ENCODE measurements at regions not wholly inside any gene's neighbourhood (a gene's known extent, or its start where the extent isn't known, plus 50 kb on each side); places are given as distances from the start of the nearest gene placed in this dataset.
"Not testable (repeated sequence)": the region's sequence is repeated elsewhere in the genome, so short reads cannot be mapped to it uniquely, and the experiment has no call there.

DNA sequence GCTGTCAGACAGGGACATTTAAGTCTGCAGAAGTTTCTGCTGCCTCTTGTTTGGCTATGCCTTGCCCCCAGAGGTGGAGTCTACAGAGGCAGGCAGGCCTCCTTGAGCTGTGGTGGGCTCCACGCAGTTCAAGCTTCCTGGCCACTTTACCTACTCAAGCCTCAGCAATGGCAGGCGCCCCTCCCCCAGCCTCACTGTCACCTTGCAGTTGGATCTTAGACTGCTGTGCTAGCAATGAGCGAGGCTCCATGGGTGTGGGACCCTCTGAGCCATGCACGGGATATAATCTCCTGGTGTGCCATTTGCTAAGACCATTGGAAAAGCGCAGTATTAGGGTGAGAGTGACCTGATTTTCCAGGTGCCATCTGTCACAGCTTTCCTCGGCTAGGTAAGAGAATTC, 542.7 kb upstream of the SEMA6A start:
- H3K9me3 ChIP-seq (ENCODE audit: control insufficient read depth, low read length); H3K36me3 ChIP-seq (ENCODE audit: control insufficient read depth, insufficient read depth, low read length); H3K27me3 ChIP-seq (replicated peaks; ENCODE audit: control insufficient read depth, insufficient read depth, low read length, poor library complexity, severe bottlenecking); H3K4me1 ChIP-seq (ENCODE audit: control insufficient read depth, insufficient read depth, low read length, poor library complexity, severe bottlenecking); DNase-seq; H3K4me3 ChIP-seq (ENCODE audit: insufficient read depth, low read depth, low read length, poor library complexity, severe bottlenecking); H3K27ac ChIP-seq (ENCODE audit: insufficient read depth, low read length, poor library complexity, severe bottlenecking): not testable (repeated sequence)

DNA sequence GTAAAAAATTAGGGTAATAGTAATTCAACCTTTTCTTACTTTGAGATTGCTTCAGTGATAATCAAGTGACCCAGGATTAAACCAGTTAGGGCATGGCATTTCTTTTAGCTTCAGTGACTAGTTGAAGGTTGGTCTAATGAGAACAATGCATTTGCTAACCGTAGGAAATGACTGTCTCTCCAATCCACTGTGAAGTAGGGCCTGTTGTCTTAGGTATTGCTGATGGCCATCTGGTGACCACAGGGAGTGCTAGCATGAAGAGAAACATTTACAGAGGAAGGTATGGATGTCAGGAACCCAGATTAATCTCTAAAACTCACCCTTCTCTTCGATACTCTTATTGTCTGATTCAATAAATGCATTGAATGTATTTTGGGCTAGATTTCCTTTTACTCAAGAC, 535.9 kb upstream of the SEMA6A start:
- Histone ChIP-seq H3K27ac (ENCODE audit: insufficient read depth, low read length, poor library complexity, severe bottlenecking) (no peak overlapping the region), H3K4me1 (ENCODE audit: control insufficient read depth, insufficient read depth, low read length, poor library complexity, severe bottlenecking) (no peaks in the 10 kb centered on the region), H3K9me3 (ENCODE audit: control insufficient read depth, low read length) (no peaks in the 10 kb centered on the region), H3K36me3 (ENCODE audit: control insufficient read depth, insufficient read depth, low read length) (no peaks in the 10 kb centered on the region), H3K4me3 (ENCODE audit: insufficient read depth, low read depth, low read length, poor library complexity, severe bottlenecking) (no peak overlapping the region), H3K27me3 (replicated peaks; ENCODE audit: control insufficient read depth, insufficient read depth, low read length, poor library complexity, severe bottlenecking) (no peaks in the 10 kb centered on the region)
- no peak for DNase-seq

DNA sequence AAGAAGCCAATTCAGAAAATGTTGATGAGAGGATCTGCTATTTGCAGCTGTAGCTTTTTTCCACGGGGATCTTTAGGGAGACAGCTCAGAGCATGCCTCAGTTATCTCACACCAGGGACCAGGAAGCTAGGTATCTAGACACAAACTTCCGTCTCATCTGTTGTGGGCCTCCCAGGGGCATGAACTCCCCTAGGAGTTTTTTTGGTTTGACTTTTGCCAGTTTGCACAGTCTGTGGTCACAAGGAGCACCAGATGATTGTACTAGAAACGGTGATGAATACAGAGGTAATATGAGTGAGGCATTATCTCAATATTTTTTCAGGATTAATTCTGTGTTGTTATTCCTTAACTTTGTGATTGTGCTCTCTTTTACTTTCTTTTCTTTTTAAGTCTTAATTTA, 533.2 kb upstream of the SEMA6A start:
- Histone ChIP-seq H3K4me1 (ENCODE audit: control insufficient read depth, insufficient read depth, low read length, poor library complexity, severe bottlenecking) (no peaks in the 10 kb centered on the region), H3K9me3 (ENCODE audit: control insufficient read depth, low read length) (no peaks in the 10 kb centered on the region), H3K27me3 (replicated peaks; ENCODE audit: control insufficient read depth, insufficient read depth, low read length, poor library complexity, severe bottlenecking) (no peaks in the 10 kb centered on the region), H3K27ac (ENCODE audit: insufficient read depth, low read length, poor library complexity, severe bottlenecking) (no peak overlapping the region), H3K36me3 (ENCODE audit: control insufficient read depth, insufficient read depth, low read length) (no peaks in the 10 kb centered on the region), H3K4me3 (ENCODE audit: insufficient read depth, low read depth, low read length, poor library complexity, severe bottlenecking) (no peak overlapping the region)
- no peak for DNase-seq

DNA sequence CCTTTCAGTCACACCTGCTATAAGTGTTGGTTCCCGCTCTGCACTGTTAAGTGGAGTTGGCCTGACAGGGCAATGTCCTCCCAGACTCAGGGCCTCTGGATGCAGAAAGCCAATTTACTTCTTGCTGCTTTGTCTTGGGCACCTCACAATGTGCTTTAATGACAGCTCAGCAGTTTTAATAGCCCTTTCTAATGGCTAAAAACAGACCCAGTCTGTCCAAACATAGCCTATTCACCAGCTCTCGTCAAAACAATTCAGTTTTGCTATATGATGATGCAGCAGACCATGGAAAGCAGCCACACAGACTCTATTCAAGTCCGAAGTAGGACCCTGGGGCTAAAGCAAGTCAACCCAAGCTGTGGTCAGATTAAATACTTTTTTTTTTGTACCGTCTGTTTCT, 529.1 kb upstream of the SEMA6A start:
- Histone ChIP-seq H3K9me3 (ENCODE audit: control insufficient read depth, low read length) (no peaks in the 10 kb centered on the region), H3K4me1 (ENCODE audit: control insufficient read depth, insufficient read depth, low read length, poor library complexity, severe bottlenecking) (no peaks in the 10 kb centered on the region), H3K36me3 (ENCODE audit: control insufficient read depth, insufficient read depth, low read length) (no peaks in the 10 kb centered on the region), H3K27me3 (replicated peaks; ENCODE audit: control insufficient read depth, insufficient read depth, low read length, poor library complexity, severe bottlenecking) (no peaks in the 10 kb centered on the region), H3K4me3 (ENCODE audit: insufficient read depth, low read depth, low read length, poor library complexity, severe bottlenecking) (no peak overlapping the region), H3K27ac (ENCODE audit: insufficient read depth, low read length, poor library complexity, severe bottlenecking) (no peak overlapping the region)
- no peak for DNase-seq

DNA sequence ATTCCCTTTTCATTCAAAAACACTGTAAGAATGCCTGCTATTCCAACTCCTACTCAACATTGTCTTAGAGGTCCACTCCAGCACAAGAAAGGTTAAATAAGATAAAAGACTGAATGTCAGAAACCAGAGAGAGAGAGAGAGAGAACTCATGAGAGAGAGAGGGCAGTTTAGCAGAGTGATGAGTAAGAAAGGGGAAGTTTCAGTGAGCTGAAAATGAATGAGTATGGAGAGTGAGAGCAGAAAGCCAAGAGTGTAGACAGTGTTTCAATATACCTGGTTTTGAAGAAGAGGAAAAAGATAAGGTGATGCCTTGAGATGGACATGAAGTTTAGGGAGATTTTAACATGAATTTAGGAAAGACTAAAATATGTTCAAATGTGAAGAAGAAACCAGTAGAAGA, 528.0 kb upstream of the SEMA6A start:
- Histone ChIP-seq H3K27ac (ENCODE audit: insufficient read depth, low read length, poor library complexity, severe bottlenecking) (no peak overlapping the region), H3K27me3 (replicated peaks; ENCODE audit: control insufficient read depth, insufficient read depth, low read length, poor library complexity, severe bottlenecking) (no peaks in the 10 kb centered on the region), H3K4me3 (ENCODE audit: insufficient read depth, low read depth, low read length, poor library complexity, severe bottlenecking) (no peak overlapping the region), H3K36me3 (ENCODE audit: control insufficient read depth, insufficient read depth, low read length) (no peaks in the 10 kb centered on the region), H3K4me1 (ENCODE audit: control insufficient read depth, insufficient read depth, low read length, poor library complexity, severe bottlenecking) (no peaks in the 10 kb centered on the region), H3K9me3 (ENCODE audit: control insufficient read depth, low read length) (no peaks in the 10 kb centered on the region)
- no peak for DNase-seq

DNA sequence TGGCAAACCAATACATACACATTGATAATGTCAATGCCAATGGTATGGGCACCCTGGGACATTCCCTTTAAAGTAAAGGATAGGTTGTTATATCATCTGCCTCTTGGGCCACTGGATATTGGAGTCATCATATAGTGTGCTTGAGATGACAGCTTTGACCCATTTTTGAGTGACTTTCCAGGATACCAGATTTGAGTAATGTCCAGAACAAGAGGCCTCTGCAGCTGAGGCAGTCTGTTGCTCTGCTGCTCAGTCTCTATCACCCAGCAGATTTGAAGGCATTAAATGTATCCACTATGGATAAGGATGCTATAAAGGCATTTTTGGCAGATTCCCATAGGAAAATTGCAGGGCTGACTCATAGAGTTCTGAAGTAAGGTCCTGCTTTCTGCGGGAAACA, 525.6 kb upstream of the SEMA6A start:
- no peak overlapping the region for H3K4me3 ChIP-seq (ENCODE audit: insufficient read depth, low read depth, low read length, poor library complexity, severe bottlenecking)
- H3K27ac ChIP-seq (ENCODE audit: insufficient read depth, low read length, poor library complexity, severe bottlenecking): no peak overlapping the region

DNA sequence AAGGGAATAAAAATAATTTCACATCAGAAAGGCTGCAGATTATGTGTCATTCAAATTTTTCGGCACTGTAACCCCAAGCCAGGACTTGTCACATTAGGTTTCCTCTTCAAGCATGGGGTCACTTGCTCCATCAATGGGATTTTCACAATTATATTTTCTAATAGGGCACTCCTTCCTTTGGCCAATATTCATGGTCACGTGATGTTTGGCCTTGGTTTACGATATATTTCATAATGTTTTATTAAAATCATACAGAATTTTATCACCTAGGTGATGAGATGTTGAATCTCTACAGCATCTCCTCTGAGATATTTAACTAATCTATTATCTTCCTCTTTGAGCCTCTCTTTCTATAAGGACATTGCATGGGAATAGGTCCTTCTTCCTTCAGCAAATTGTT, 523.5 kb upstream of the SEMA6A start:
- no peak overlapping the region for H3K27ac ChIP-seq (ENCODE audit: insufficient read depth, low read length, poor library complexity, severe bottlenecking)
- H3K9me3 ChIP-seq (ENCODE audit: control insufficient read depth, low read length): no peaks in the 10 kb centered on the region
- H3K27me3 ChIP-seq (replicated peaks; ENCODE audit: control insufficient read depth, insufficient read depth, low read length, poor library complexity, severe bottlenecking): no peaks in the 10 kb centered on the region
- DNase-seq: no peak
- no peaks in the 10 kb centered on the region for H3K4me1 ChIP-seq (ENCODE audit: control insufficient read depth, insufficient read depth, low read length, poor library complexity, severe bottlenecking)
- H3K36me3 ChIP-seq (ENCODE audit: control insufficient read depth, insufficient read depth, low read length): no peaks in the 10 kb centered on the region
- H3K4me3 ChIP-seq (ENCODE audit: insufficient read depth, low read depth, low read length, poor library complexity, severe bottlenecking): no peak overlapping the region

More for the DNA sequence above, 525.6 kb upstream of the SEMA6A start:
- Histone ChIP-seq H3K4me1 (ENCODE audit: control insufficient read depth, insufficient read depth, low read length, poor library complexity, severe bottlenecking) (no peaks in the 10 kb centered on the region), H3K36me3 (ENCODE audit: control insufficient read depth, insufficient read depth, low read length) (no peaks in the 10 kb centered on the region), H3K9me3 (ENCODE audit: control insufficient read depth, low read length) (no peaks in the 10 kb centered on the region), H3K27me3 (replicated peaks; ENCODE audit: control insufficient read depth, insufficient read depth, low read length, poor library complexity, severe bottlenecking) (no peaks in the 10 kb centered on the region)
- no peak for DNase-seq

DNA sequence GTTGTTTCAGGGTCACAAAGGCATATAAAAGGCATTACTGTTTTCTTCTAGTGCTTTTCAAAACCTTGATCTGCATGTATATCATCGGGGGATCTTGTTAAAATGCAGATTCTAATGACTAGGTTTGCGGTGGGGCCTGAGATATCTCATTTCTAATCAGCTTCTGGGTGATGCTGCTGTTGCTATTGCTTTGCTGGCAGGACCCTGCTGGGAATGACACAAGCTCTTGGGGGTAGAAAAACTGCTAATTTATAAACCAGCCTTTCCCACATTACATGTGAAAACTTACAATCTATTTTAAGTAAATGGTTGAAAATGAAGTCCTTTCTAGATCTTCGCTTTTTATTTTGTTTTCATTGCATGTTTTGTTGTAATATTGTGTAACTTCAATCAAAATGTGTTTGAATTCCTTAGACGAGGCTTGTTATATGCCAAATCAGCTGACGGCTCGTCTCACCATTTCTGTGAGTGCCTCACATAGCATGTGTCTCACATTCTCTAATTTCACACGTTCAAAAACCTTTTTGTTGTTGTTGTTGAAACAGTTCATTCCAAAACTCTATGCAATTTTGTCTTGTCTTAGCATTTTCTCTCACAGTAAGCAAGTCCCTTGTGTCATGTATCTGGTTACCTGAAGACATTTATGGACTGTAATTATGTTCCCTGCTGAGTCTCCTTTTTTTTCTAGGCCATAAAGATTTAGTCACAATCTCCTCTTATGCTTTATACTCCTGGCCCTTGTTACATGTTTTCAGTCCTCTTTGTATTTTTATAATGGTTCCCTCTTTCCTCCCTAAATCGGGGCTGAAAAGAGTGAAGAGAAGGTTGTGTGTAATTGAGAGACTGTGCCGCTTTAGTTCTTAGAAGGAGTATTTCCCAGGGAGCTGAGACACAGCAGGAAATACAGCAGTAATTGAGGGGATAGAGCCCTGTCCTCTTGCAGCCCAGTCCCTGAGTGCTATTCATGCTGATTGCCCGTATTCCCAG, 521.0 kb upstream of the SEMA6A start:
- no peak for DNase-seq
- Histone ChIP-seq H3K4me1 (ENCODE audit: control insufficient read depth, insufficient read depth, low read length, poor library complexity, severe bottlenecking) (no peaks in the 10 kb centered on the region), H3K9me3 (ENCODE audit: control insufficient read depth, low read length) (no peaks in the 10 kb centered on the region), H3K27ac (ENCODE audit: insufficient read depth, low read length, poor library complexity, severe bottlenecking) (no peak overlapping the region), H3K4me3 (ENCODE audit: insufficient read depth, low read depth, low read length, poor library complexity, severe bottlenecking) (no peak overlapping the region), H3K27me3 (replicated peaks; ENCODE audit: control insufficient read depth, insufficient read depth, low read length, poor library complexity, severe bottlenecking) (no peaks in the 10 kb centered on the region), H3K36me3 (ENCODE audit: control insufficient read depth, insufficient read depth, low read length) (no peaks in the 10 kb centered on the region)

DNA sequence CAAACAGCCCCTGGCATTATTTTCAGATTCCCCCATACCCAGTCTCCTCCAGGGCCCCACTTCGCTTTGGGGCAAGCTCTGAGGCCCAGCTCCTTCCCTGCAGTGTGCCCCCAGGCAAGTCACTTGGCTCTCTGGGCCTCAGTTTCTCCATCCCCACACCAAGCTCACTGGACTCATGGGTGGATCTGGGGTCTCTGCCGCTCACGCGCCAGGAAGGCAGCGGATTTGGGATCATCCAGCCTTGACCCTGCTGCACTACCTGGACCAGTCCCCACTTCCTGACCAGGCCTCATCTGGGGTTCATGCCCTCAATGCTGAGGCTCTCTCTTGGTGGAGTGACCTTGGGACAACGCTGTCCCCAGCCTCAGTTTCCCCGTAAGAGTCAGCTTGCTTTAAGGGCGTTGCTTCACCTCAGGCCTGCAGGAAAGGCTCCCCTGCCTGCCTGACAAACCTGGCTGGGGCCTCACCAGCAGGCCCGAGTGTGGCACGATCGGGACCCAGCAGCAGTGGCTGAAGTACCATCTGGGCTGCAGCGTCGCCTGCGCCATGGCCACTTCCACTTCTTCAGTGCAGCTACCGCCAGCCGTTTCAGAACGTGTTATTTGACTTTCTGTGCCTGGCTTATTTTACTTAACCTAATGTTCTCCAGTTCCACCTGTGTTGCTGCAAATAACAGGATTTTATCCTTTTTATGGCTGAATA, 519.6 kb upstream of the SEMA6A start:
- H3K27me3 ChIP-seq (replicated peaks; ENCODE audit: control insufficient read depth, insufficient read depth, low read length, poor library complexity, severe bottlenecking): no peaks in the 10 kb centered on the region
- DNase-seq: no peak
- H3K4me3 ChIP-seq (ENCODE audit: insufficient read depth, low read depth, low read length, poor library complexity, severe bottlenecking): no peak overlapping the region
- H3K36me3 ChIP-seq (ENCODE audit: control insufficient read depth, insufficient read depth, low read length): no peaks in the 10 kb centered on the region
- H3K27ac ChIP-seq (ENCODE audit: insufficient read depth, low read length, poor library complexity, severe bottlenecking): no peak overlapping the region
- H3K4me1 ChIP-seq (ENCODE audit: control insufficient read depth, insufficient read depth, low read length, poor library complexity, severe bottlenecking): no peaks in the 10 kb centered on the region
- H3K9me3 ChIP-seq (ENCODE audit: control insufficient read depth, low read length): no peaks in the 10 kb centered on the region

DNA sequence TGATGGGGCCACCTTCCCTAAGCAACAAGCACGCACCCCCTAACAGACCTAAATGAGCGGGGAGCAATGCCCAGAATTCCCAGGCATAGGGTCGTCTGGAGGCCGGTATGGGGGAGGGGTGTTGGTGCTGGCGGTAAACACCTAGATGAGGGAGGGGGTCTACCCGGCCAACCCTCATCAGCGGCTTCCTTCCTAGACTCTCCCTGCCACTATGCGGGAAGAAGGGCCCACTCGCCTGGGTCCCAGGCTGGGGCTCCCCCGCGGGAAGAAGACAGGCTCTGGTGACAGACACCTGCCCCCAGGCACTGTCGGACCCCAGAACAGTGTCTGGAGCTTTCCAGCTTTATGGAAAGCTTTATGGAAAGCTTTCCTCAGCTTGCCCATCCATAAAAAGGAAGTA, 519.0 kb upstream of the SEMA6A start:
- H3K4me3 ChIP-seq (ENCODE audit: insufficient read depth, low read depth, low read length, poor library complexity, severe bottlenecking): no peak overlapping the region
- H3K27ac ChIP-seq (ENCODE audit: insufficient read depth, low read length, poor library complexity, severe bottlenecking): no peak overlapping the region
- H3K4me1 ChIP-seq (ENCODE audit: control insufficient read depth, insufficient read depth, low read length, poor library complexity, severe bottlenecking): no peaks in the 10 kb centered on the region
- DNase-seq: no peak
- H3K36me3 ChIP-seq (ENCODE audit: control insufficient read depth, insufficient read depth, low read length): no peaks in the 10 kb centered on the region
- H3K9me3 ChIP-seq (ENCODE audit: control insufficient read depth, low read length): no peaks in the 10 kb centered on the region
- H3K27me3 ChIP-seq (replicated peaks; ENCODE audit: control insufficient read depth, insufficient read depth, low read length, poor library complexity, severe bottlenecking): no peaks in the 10 kb centered on the region

All from effector memory CD4-positive, alpha-beta T cell (primary cell).